Anterior cingulate cortex (tissue), 58 donors: ENCODE measurements at regions not wholly inside any gene's neighbourhood (a gene's known extent, or its start where the extent isn't known, plus 50 kb on each side); places are given as distances from the start of the nearest gene placed in this dataset.
"Not testable (repeated sequence)": the region's sequence is repeated elsewhere in the genome, so short reads cannot be mapped to it uniquely, and the experiment has no call there.

Experiments used
- DNase-seq, 58 donors: peaks; one replicate each; lab custom pipeline; 2025; lab: John Stamatoyannopoulos, UW

- DNase-seq = not testable (repeated sequence)
Observed at GRCh38 chr10:29363930-29364329, 75.1 kb downstream of the LYZL1 start.

GRCh38 chr10:29366206-29366605, 77.3 kb downstream of the LYZL1 start:
- not testable (repeated sequence) for DNase-seq

- no peak for DNase-seq
Observed at GRCh38 chr10:29369419-29369818, 80.5 kb downstream of the LYZL1 start.

- no peak for DNase-seq
Observed at GRCh38 chr10:29370097-29371092, 81.5 kb downstream of the LYZL1 start.

GRCh38 chr10:29372920-29373319, 84.0 kb downstream of the LYZL1 start:
- no peak for DNase-seq

GRCh38 chr10:29374162-29374561, 85.3 kb downstream of the LYZL1 start:
- no peak for DNase-seq

GRCh38 chr10:29375888-29376287, 87.0 kb downstream of the LYZL1 start:
- DNase-seq = no peak

- no peak for DNase-seq
Observed at GRCh38 chr10:29377333-29377961, 88.6 kb downstream of the LYZL1 start.

- no peak for DNase-seq
Observed at GRCh38 chr10:29378106-29378505, 89.2 kb downstream of the LYZL1 start.

- no peak for DNase-seq
Observed at GRCh38 chr10:29379208-29379607, 90.3 kb downstream of the LYZL1 start.

- not testable (repeated sequence) for DNase-seq
Observed at GRCh38 chr10:29379777-29380598, 91.1 kb downstream of the LYZL1 start.

GRCh38 chr10:29380599-29381511, 92.0 kb downstream of the LYZL1 start:
- not testable (repeated sequence) for DNase-seq

GRCh38 chr10:29386342-29386999, 97.6 kb downstream of the LYZL1 start:
- peak in 1 of 58 donors; percentile 4 for DNase-seq

- DNase-seq = no peak
Observed at GRCh38 chr10:29387269-29387668, 98.4 kb downstream of the LYZL1 start.

GRCh38 chr10:29388112-29388511, 99.2 kb downstream of the LYZL1 start:
- not testable (repeated sequence) for DNase-seq

- no peak for DNase-seq
Observed at GRCh38 chr10:29389493-29389892, 100.6 kb downstream of the LYZL1 start.

- no peak for DNase-seq
Observed at GRCh38 chr10:29389935-29390334, 101.1 kb downstream of the LYZL1 start.

- DNase-seq = peak in 4 of 58 donors; percentile 3 to 20 (median 6)
Observed at GRCh38 chr10:29392376-29393021, 103.6 kb downstream of the LYZL1 start.
